ENCODE measurements at regions not wholly inside any gene's neighbourhood (a gene's known extent, or its start where the extent isn't known, plus 50 kb on each side); places are given as distances from the start of the nearest gene placed in this dataset.

- no peak for TF ChIP-seq NRF1 (conservative IDR thresholded peaks at IDR 0.05; ENCODE audit: low read depth, low read length)
- no peak for TF ChIP-seq ATF3 (IDR thresholded peaks at IDR 0.05; ENCODE audit: borderline replicate concordance, extremely low read depth, low read depth, low read length)
- TF ChIP-seq, protein P1, sequence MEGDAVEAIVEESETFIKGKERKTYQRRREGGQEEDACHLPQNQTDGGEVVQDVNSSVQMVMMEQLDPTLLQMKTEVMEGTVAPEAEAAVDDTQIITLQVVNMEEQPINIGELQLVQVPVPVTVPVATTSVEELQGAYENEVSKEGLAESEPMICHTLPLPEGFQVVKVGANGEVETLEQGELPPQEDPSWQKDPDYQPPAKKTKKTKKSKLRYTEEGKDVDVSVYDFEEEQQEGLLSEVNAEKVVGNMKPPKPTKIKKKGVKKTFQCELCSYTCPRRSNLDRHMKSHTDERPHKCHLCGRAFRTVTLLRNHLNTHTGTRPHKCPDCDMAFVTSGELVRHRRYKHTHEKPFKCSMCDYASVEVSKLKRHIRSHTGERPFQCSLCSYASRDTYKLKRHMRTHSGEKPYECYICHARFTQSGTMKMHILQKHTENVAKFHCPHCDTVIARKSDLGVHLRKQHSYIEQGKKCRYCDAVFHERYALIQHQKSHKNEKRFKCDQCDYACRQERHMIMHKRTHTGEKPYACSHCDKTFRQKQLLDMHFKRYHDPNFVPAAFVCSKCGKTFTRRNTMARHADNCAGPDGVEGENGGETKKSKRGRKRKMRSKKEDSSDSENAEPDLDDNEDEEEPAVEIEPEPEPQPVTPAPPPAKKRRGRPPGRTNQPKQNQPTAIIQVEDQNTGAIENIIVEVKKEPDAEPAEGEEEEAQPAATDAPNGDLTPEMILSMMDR (IDR thresholded peaks at IDR 0.05 in 2 of 3, conservative IDR thresholded peaks at IDR 0.05 in 1 of 3; ENCODE audit: control insufficient read depth in 2 of 3, extremely low read depth in 1 of 3, insufficient read depth in 1 of 3, low read depth in 3 of 3, low read length in 3 of 3) = no peak
- TF ChIP-seq POLR2A (IDR thresholded peaks at IDR 0.05; ENCODE audit: low read depth, low read length) = no peak
- no peak for TF ChIP-seq SMARCA5 (IDR thresholded peaks at IDR 0.05)
- no peak for TF ChIP-seq DPF2 (IDR thresholded peaks at IDR 0.05)
- TF ChIP-seq EZH2 (IDR thresholded peaks at IDR 0.05; ENCODE audit: borderline replicate concordance, control insufficient read depth, low read depth, low read length) = no peak
Observed at GRCh38 chr6:14789996-14790395, 455.9 kb upstream of the JARID2 start.

All from GM12878 (cell line).